ENCODE measurements at regions not wholly inside any gene's neighbourhood (a gene's known extent, or its start where the extent isn't known, plus 50 kb on each side); places are given as distances from the start of the nearest gene placed in this dataset.

DNA sequence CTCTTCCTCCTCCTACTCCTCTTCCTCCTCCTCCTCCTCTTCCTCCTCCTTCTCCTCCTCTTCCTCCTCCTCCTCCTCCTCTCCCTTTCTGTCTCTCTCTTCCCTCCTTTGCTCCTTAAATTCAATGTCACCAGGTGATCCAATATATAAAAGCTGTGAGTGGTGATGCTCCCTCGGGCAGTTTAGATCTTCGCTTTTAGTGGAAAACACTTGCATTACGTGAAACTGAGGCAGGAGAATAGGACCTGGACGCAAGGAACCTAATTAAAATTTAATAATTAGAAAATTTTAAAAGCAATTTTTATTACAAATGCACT lies 279.7 kb downstream of the XXYLT1 start:
- WGBS: 87% methylated on average over 4 of the region's 4 CpGs
- intact Hi-C loops (cut with DNase I): no loop called here
- TF ChIP-seq POLR2A (IDR thresholded peaks at IDR 0.05) (no peak), POLR2AphosphoS5 (IDR thresholded peaks at IDR 0.05) (no peak)
- TF ChIP-seq, protein P1, sequence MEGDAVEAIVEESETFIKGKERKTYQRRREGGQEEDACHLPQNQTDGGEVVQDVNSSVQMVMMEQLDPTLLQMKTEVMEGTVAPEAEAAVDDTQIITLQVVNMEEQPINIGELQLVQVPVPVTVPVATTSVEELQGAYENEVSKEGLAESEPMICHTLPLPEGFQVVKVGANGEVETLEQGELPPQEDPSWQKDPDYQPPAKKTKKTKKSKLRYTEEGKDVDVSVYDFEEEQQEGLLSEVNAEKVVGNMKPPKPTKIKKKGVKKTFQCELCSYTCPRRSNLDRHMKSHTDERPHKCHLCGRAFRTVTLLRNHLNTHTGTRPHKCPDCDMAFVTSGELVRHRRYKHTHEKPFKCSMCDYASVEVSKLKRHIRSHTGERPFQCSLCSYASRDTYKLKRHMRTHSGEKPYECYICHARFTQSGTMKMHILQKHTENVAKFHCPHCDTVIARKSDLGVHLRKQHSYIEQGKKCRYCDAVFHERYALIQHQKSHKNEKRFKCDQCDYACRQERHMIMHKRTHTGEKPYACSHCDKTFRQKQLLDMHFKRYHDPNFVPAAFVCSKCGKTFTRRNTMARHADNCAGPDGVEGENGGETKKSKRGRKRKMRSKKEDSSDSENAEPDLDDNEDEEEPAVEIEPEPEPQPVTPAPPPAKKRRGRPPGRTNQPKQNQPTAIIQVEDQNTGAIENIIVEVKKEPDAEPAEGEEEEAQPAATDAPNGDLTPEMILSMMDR (IDR thresholded peaks at IDR 0.05): no peak
- Histone ChIP-seq H3K9me3 (no peaks in the 10 kb centered on the region), H3K36me3 (no peaks in the 10 kb centered on the region), H3K27ac (no peak overlapping the region), H3K4me1 (replicated peaks) (no peaks in the 10 kb centered on the region), H3K4me3 (no peak overlapping the region), H3K27me3 (replicated peaks; ENCODE audit: insufficient read depth) (no peaks in the 10 kb centered on the region)
- DNase-seq (ENCODE audit: low spot score): no peak

DNA sequence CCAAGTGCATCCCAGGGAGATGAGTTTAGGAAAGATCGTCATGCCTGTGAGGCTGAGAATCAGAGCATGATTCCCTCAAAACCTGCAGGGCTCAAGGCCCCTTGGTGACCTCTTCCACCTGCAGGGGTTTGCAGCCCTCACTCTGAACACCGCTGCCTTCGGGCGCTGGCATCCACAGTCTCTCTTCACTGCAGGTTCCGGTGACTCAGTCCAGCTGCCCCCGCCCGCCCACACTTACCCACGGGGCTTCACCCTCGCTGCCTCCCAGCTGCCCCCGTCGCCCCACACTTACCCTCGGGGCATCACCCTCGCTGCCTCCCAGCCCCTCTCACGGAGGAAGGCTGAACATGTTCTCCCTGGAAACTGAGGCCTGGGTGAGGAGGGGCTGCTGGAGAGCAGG lies 277.1 kb downstream of the XXYLT1 start:
- no peak for TF ChIP-seq POLR2AphosphoS5 (IDR thresholded peaks at IDR 0.05)
- TF ChIP-seq, protein P1 (IDR thresholded peaks at IDR 0.05): no peak
- no peak for TF ChIP-seq POLR2A (IDR thresholded peaks at IDR 0.05)
- intact Hi-C loops (cut with DNase I): no loop called here
- H3K4me3 ChIP-seq: no peak overlapping the region
- no peaks in the 10 kb centered on the region for H3K9me3 ChIP-seq
- no peak for DNase-seq (ENCODE audit: low spot score)
- no peak overlapping the region for H3K27ac ChIP-seq
- H3K27me3 ChIP-seq (replicated peaks; ENCODE audit: insufficient read depth): no peaks in the 10 kb centered on the region
- H3K4me1 ChIP-seq (replicated peaks): no peaks in the 10 kb centered on the region
- 89% methylated on average over 14 of the region's 14 CpGs for WGBS
- H3K36me3 ChIP-seq: no peaks in the 10 kb centered on the region

DNA sequence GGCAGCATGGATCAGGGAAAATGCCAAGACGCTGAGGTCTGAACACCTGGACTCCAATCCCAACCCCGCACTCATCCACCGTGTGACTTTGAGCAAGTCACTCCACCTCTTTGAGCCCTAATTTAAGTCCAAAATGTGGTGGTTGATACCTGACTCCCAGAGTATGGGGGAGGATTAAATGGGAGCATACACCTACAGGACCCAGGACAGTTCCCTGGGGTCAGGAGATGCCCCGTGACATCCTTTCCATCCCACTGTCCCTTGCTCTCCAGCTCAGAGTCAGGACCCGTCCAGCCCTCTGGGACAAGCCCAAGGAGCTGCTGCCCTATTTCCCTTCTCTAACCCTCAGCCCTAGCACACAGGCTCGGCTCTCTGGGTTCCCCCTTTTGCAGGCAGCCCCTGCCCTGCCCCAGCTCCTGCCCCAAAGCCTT lies 276.4 kb downstream of the XXYLT1 start:
- DNase-seq (ENCODE audit: low spot score): no peak
- intact Hi-C loops (cut with DNase I): no loop called here
- Histone ChIP-seq H3K36me3 (no peaks in the 10 kb centered on the region), H3K27ac (no peak overlapping the region), H3K9me3 (no peaks in the 10 kb centered on the region), H3K27me3 (replicated peaks; ENCODE audit: insufficient read depth) (no peaks in the 10 kb centered on the region), H3K4me3 (no peak overlapping the region), H3K4me1 (replicated peaks) (no peaks in the 10 kb centered on the region)
- TF ChIP-seq POLR2AphosphoS5 (IDR thresholded peaks at IDR 0.05) (no peak), POLR2A (IDR thresholded peaks at IDR 0.05) (no peak)
- TF ChIP-seq, protein P1 (IDR thresholded peaks at IDR 0.05): no peak
- WGBS: 89% methylated on average over 6 of the region's 6 CpGs

DNA sequence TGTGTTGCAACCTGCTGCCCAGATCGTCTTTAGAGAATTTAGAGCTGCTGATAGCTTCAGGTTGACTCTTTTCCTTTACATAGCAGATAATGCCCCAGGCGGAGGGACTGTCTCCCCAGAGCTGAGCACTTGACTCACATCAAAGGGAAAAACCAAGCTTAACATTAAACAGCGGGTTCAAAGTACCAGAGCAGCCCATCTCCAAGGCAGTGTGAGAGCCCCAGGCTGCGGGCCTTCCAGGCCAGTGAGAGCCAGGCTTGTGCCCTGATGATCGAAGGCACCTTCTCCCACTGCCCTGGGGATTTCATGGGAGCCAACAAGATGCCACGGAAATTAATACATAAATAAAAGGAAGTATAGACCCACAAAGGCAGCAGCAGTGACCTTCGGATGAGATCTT lies 275.6 kb downstream of the XXYLT1 start:
- Histone ChIP-seq H3K9me3 (no peaks in the 10 kb centered on the region), H3K4me1 (replicated peaks) (no peaks in the 10 kb centered on the region), H3K36me3 (no peaks in the 10 kb centered on the region), H3K27ac (no peak overlapping the region), H3K4me3 (no peak overlapping the region), H3K27me3 (replicated peaks; ENCODE audit: insufficient read depth) (no peaks in the 10 kb centered on the region)
- TF ChIP-seq, protein P1 (IDR thresholded peaks at IDR 0.05): no peak
- TF ChIP-seq POLR2A (IDR thresholded peaks at IDR 0.05) (no peak), POLR2AphosphoS5 (IDR thresholded peaks at IDR 0.05) (no peak)
- DNase-seq (ENCODE audit: low spot score): no peak
- intact Hi-C loops (cut with DNase I): no loop called here
- WGBS: 95% methylated on average over 7 of the region's 7 CpGs

DNA sequence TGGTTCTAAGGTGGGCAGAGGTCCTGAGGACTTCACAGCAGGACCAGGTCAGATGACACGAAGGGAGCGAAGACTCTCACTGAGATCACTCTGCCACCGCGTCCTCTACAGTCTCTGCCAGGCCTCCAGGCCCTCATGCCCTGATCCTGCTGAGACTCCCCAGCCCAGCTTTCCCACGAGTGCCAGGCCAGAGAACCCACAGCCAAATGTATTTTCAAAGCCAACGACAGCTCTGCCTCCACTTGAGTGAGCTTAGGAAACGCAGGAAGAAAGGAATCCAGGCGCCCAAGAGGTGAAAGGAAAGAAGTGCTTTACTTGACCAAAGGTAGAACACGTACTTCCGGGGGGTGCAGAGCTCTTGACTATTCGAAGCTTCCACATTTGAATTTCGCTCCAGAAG lies 275.0 kb downstream of the XXYLT1 start:
- no peaks in the 10 kb centered on the region for H3K4me1 ChIP-seq (replicated peaks)
- intact Hi-C loops (cut with DNase I): no loop called here
- no peak for DNase-seq (ENCODE audit: low spot score)
- no peaks in the 10 kb centered on the region for H3K9me3 ChIP-seq
- TF ChIP-seq, protein P1 (IDR thresholded peaks at IDR 0.05): no peak
- TF ChIP-seq POLR2A (IDR thresholded peaks at IDR 0.05): no peak
- TF ChIP-seq POLR2AphosphoS5 (IDR thresholded peaks at IDR 0.05): no peak
- H3K27me3 ChIP-seq (replicated peaks; ENCODE audit: insufficient read depth): no peaks in the 10 kb centered on the region
- H3K27ac ChIP-seq: no peak overlapping the region
- H3K36me3 ChIP-seq: no peaks in the 10 kb centered on the region
- H3K4me3 ChIP-seq: no peak overlapping the region
- 93% methylated on average over 12 of the region's 12 CpGs for WGBS

All from prostate gland (tissue), 2 donors.